ENCODE measurements at regions not wholly inside any gene's neighbourhood (a gene's known extent, or its start where the extent isn't known, plus 50 kb on each side); places are given as distances from the start of the nearest gene placed in this dataset.

DNA sequence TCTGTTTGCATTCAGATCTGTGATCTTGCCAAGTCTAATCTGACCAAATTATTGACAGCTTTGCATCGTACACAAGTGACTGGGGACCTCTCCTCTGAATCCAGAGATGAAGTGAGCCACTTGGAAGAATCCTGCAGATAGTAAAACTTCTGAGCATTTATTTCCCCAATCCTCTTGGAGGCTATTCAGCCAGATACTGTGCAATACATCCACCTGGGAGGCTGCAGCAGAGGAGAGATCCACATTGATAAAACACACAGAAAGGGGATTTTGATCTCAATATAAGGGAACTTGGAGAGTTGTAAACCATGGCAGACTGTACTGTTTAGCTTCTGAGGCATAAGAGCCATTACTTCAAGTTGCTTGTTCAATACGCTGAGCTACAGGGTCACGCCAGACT is 654.6 kb downstream of the MTRR start:
- Histone ChIP-seq H3K4me3 (ENCODE audit: low read depth in 2 of 2, low read length in 1 of 2) (no peak overlapping the region), H3K9ac (no peak overlapping the region), H2AFZ (ENCODE audit: low read depth) (no peak overlapping the region), H3K36me3 (replicated peaks in 1 of 2; ENCODE audit: control insufficient read depth in 1 of 2, insufficient read depth in 2 of 2, low read length in 1 of 2) (no peaks in the 10 kb centered on the region), H3K9me2 (no peaks in the 10 kb centered on the region), H3K79me2 (ENCODE audit: insufficient read depth) (no peaks in the 10 kb centered on the region), H3K4me2 (no peak overlapping the region), H3F3A (replicated peaks; ENCODE audit: insufficient read depth) (no peaks in the 10 kb centered on the region), H4K20me1 (ENCODE audit: insufficient read depth) (no peaks in the 10 kb centered on the region), H3K4me1 (ENCODE audit: control insufficient read depth in 1 of 2, insufficient read depth in 2 of 2, low read depth in 1 of 2, low read length in 1 of 2) (no peaks in the 10 kb centered on the region), H3K27me3 (ENCODE audit: insufficient read depth) (no peaks in the 10 kb centered on the region), H3K9me3 (no peaks in the 10 kb centered on the region), H3K27ac (ENCODE audit: low read depth in 2 of 2, low read length in 1 of 2) (no peak overlapping the region)
- DNase-seq: no peak
- ChIA-PET POLR2A (no interaction called here), CTCF (interaction anchor here (1.1 kb wide), 1 partner anchor 11 kb away, joined by 3 read pairs; no protein-coding TSS in a partner anchor)
- WGBS (ENCODE audit: low lambda C conversion rate): 29% methylated on average over 3 of the region's 3 CpGs
- no peak for TF ChIP-seq ELF1 (IDR thresholded peaks at IDR 0.05)
- TF ChIP-seq MEF2A (IDR thresholded peaks at IDR 0.05; ENCODE audit: borderline replicate concordance, low read depth): no peak
- TF ChIP-seq, protein P1, sequence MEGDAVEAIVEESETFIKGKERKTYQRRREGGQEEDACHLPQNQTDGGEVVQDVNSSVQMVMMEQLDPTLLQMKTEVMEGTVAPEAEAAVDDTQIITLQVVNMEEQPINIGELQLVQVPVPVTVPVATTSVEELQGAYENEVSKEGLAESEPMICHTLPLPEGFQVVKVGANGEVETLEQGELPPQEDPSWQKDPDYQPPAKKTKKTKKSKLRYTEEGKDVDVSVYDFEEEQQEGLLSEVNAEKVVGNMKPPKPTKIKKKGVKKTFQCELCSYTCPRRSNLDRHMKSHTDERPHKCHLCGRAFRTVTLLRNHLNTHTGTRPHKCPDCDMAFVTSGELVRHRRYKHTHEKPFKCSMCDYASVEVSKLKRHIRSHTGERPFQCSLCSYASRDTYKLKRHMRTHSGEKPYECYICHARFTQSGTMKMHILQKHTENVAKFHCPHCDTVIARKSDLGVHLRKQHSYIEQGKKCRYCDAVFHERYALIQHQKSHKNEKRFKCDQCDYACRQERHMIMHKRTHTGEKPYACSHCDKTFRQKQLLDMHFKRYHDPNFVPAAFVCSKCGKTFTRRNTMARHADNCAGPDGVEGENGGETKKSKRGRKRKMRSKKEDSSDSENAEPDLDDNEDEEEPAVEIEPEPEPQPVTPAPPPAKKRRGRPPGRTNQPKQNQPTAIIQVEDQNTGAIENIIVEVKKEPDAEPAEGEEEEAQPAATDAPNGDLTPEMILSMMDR (IDR thresholded peaks at IDR 0.05): no peak
- TF ChIP-seq NFIC (IDR thresholded peaks at IDR 0.05; ENCODE audit: borderline replicate concordance): no peak

DNA sequence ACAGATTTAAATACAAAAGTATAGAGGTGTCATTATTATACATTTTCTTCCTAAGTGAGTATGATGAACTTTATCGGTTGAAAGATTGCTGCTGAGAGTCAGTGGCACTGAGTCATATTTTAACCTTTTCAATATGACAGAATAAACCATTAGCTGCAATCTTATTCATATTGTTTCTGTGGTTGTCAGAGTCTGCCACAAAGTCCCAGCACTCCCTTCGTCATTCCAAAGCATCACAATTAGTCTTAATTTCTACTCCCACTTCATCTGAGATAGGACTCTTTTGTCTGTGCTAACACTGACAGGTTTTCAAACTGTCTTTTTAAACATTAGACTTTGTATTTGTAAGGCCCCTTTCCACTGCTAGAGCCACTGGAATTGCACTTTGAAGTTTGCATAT is 656.9 kb downstream of the MTRR start:
- Histone ChIP-seq H3K9ac (no peak overlapping the region), H3K27me3 (ENCODE audit: insufficient read depth) (no peaks in the 10 kb centered on the region), H3F3A (replicated peaks; ENCODE audit: insufficient read depth) (no peaks in the 10 kb centered on the region), H2AFZ (ENCODE audit: low read depth) (no peak overlapping the region), H3K4me3 (ENCODE audit: low read depth in 2 of 2, low read length in 1 of 2) (no peak overlapping the region), H3K9me2 (no peaks in the 10 kb centered on the region), H3K79me2 (ENCODE audit: insufficient read depth) (no peaks in the 10 kb centered on the region), H3K4me2 (no peak overlapping the region), H4K20me1 (ENCODE audit: insufficient read depth) (no peaks in the 10 kb centered on the region), H3K36me3 (replicated peaks in 1 of 2; ENCODE audit: control insufficient read depth in 1 of 2, insufficient read depth in 2 of 2, low read length in 1 of 2) (no peaks in the 10 kb centered on the region), H3K9me3 (no peaks in the 10 kb centered on the region), H3K4me1 (ENCODE audit: control insufficient read depth in 1 of 2, insufficient read depth in 2 of 2, low read depth in 1 of 2, low read length in 1 of 2) (no peaks in the 10 kb centered on the region), H3K27ac (ENCODE audit: low read depth in 2 of 2, low read length in 1 of 2) (no peak overlapping the region)
- WGBS (ENCODE audit: low lambda C conversion rate): 43% methylated on average over 2 of the region's 2 CpGs
- ChIA-PET CTCF (no interaction called here), POLR2A (no interaction called here)
- no peak for DNase-seq
- TF ChIP-seq ZBTB33 (IDR thresholded peaks at IDR 0.05; ENCODE audit: borderline replicate concordance, low read depth): no peak
- no peak for TF ChIP-seq RAD21 (IDR thresholded peaks at IDR 0.05; ENCODE audit: low read length)
- no peak for TF ChIP-seq NFIC (IDR thresholded peaks at IDR 0.05; ENCODE audit: borderline replicate concordance)
- TF ChIP-seq PBX3 (IDR thresholded peaks at IDR 0.05): no peak
- no peak for TF ChIP-seq FOXM1 (IDR thresholded peaks at IDR 0.05; ENCODE audit: low read depth)
- TF ChIP-seq SIN3A (IDR thresholded peaks at IDR 0.05; ENCODE audit: borderline replicate concordance, low read depth, low read length): no peak
- no peak for TF ChIP-seq ELF1 (IDR thresholded peaks at IDR 0.05)
- no peak for TF ChIP-seq YY1 (IDR thresholded peaks at IDR 0.05; ENCODE audit: low read depth)
- TF ChIP-seq SMC3 (IDR thresholded peaks at IDR 0.05; ENCODE audit: low read depth, low read length): no peak
- TF ChIP-seq MEF2A (IDR thresholded peaks at IDR 0.05; ENCODE audit: borderline replicate concordance, low read depth): no peak
- no peak for TF ChIP-seq RFX5 (IDR thresholded peaks at IDR 0.05; ENCODE audit: low read length)
- TF ChIP-seq TAF1 (IDR thresholded peaks at IDR 0.05; ENCODE audit: borderline replicate concordance, low read depth, low read length): no peak
- TF ChIP-seq, protein P1 (IDR thresholded peaks at IDR 0.05): no peak
- TF ChIP-seq IRF3 (IDR thresholded peaks at IDR 0.05; ENCODE audit: low read depth, low read length): no peak
- TF ChIP-seq GATA2 (CRISPR knock-in tag; IDR thresholded peaks at IDR 0.05): no peak
- no peak for TF ChIP-seq USF2 (IDR thresholded peaks at IDR 0.05; ENCODE audit: borderline replicate concordance, low read depth, low read length)
- TF ChIP-seq JUND (IDR thresholded peaks at IDR 0.05): no peak

All from SK-N-SH (cell line).